Panc1 (cell line): ENCODE measurements at regions not wholly inside any gene's neighbourhood (a gene's known extent, or its start where the extent isn't known, plus 50 kb on each side); places are given as distances from the start of the nearest gene placed in this dataset.
A peak's percentile ranks its signal among the peaks of the same experiment; 100 is the strongest.
"Not testable (repeated sequence)": the region's sequence is repeated elsewhere in the genome, so short reads cannot be mapped to it uniquely, and the experiment has no call there.

Experiments
- ATAC-seq: fragments of 200-7000 bp; cut with Tn5 transposase; 2 replicates; pipeline ENCODE4 v1.9.1; 2020; ENCODE audit warnings: mild to moderate bottlenecking, moderate library complexity
- BruUV-seq: library from RNA; stranded (reverse); fragments of 400-500 nt; replicated peaks from 2 replicates; lab custom pipeline; 2021; lab: Mats Ljungman, UMichigan
- CTCF ChIA-PET: fragments of 300-600 bp; sonication (Branson Sonifier 250); formaldehyde crosslinking; loops from one replicate; lab custom pipeline; 2022; ENCODE audit warnings: antibody characterized with exemption; lab: Charles Lee
- POLR2A ChIA-PET: fragments of 300-600 bp; sonication (Branson Sonifier 250); formaldehyde crosslinking; loops from one replicate; lab custom pipeline; 2022; ENCODE audit warnings: antibody characterized with exemption; lab: Charles Lee
- DNase-seq: peaks from one replicate; pipeline ENCODE4 v3.0.0-alpha.2; 2010; ENCODE audit warnings: low read depth, low spot score
- H3K27ac ChIP-seq: 2 replicates; pipeline ENCODE4 v1.5.1; 2011; ENCODE audit warnings: mild to moderate bottlenecking, low read length, inconsistent platforms
- H3K27me3 ChIP-seq: fragments of 200-500 bp; sonication (Bioruptor generic); 2 replicates; pipeline ENCODE4 v1.6.0; 2014; ENCODE audit warnings: low read length, inconsistent platforms; ENCODE audit not compliant: control insufficient read depth, insufficient read depth
- H3K36me3 ChIP-seq: fragments of 200-500 bp; sonication (Bioruptor generic); 2 replicates; pipeline ENCODE4 v1.5.1; 2014; ENCODE audit warnings: inconsistent platforms, mild to moderate bottlenecking, low read length, moderate library complexity; ENCODE audit not compliant: control insufficient read depth, insufficient read depth
- H3K4me1 ChIP-seq: 2 replicates; pipeline ENCODE4 v1.5.1; 2011; ENCODE audit warnings: inconsistent platforms, mild to moderate bottlenecking, low read length, moderate library complexity; ENCODE audit not compliant: control insufficient read depth, insufficient read depth
- H3K4me3 ChIP-seq, 2 experiments: 2 replicates each; pipeline ENCODE4 v1.5.1; 2011 to 2012; ENCODE audit warnings: low read depth in 2 of 2, low read length in 2 of 2, mild to moderate bottlenecking in 2 of 2, inconsistent platforms in 1 of 2, moderate library complexity in 1 of 2
- H3K9me3 ChIP-seq: fragments of 200-500 bp; sonication (Bioruptor generic); 2 replicates; pipeline ENCODE4 v1.5.1; 2014; ENCODE audit warnings: low read depth, mild to moderate bottlenecking, inconsistent platforms, low read length, moderate library complexity; ENCODE audit not compliant: control insufficient read depth, insufficient read depth
- POLR2AphosphoS5 ChIP-seq: IDR thresholded peaks from 2 replicates; pipeline ENCODE4 v1.6.1; 2012; ENCODE audit warnings: mild to moderate bottlenecking, low read depth, low read length, moderate library complexity
- SIN3A ChIP-seq: IDR thresholded peaks from 2 replicates; pipeline ENCODE4 v1.6.1; 2012; ENCODE audit warnings: low read depth, mild to moderate bottlenecking, low read length, moderate library complexity, borderline replicate concordance; ENCODE audit not compliant: insufficient read depth
- TCF7L2 ChIP-seq: IDR thresholded peaks from 2 replicates; pipeline ENCODE4 v1.6.1; 2011; ENCODE audit warnings: mild to moderate bottlenecking, low read depth, low read length, inconsistent platforms
- in situ Hi-C: cut with HindIII; loops from 2 replicates; pipeline ENCODE4 v1.10.0; 2016; ENCODE audit warnings: low sequenced_read_pairs, low pct_unique_long_range_greater_than_20kb
- intact Hi-C: fragments of 100-400 bp; cut with micrococcal nuclease; formaldehyde crosslinking; loops from one replicate; pipeline ENCODE4 v1.10.0; 2022; ENCODE audit not compliant: unreplicated experiment
- TF ChIP-seq, protein P1 (sequence below): fragments of 450-650 bp; IDR thresholded peaks from 2 replicates; pipeline ENCODE4 v1.5.1; 2017; ENCODE audit warnings: mild to moderate bottlenecking
- TF ChIP-seq, protein P2 (sequence below), 2 experiments: IDR thresholded peaks; 2 replicates each; pipeline ENCODE4 v1.6.1; 2011 to 2012; ENCODE audit warnings: low read depth in 2 of 2, control low read depth in 1 of 2, low read length in 1 of 2, mild to moderate bottlenecking in 1 of 2, moderate library complexity in 1 of 2; ENCODE audit not compliant: insufficient read depth in 1 of 2

DNA sequence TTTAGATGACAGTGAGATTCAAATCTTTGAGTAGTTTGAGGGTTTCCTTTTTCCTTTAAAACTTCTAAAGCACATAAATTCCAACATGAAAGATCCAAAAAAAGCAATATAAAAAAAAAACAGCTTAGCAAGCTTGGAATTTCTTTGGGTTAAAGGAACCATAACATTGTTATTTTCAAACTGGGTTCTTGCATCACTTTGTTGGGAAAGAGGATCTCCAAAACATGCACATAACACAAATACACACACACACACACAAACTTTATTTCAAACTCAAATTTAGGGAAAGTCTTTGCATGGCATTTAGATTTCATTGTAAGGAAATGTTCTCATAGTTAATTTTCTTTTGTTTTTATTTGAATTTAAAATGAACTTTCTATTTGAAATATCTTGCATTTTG is 79.2 kb upstream of the COL8A1 start:
- POLR2A ChIA-PET, result no interaction called here
- Histone ChIP-seq H3K27ac (no peak overlapping the region), H3K4me3 (no peak overlapping the region), H3K9me3 (no peaks in the 10 kb centered on the region), H3K27me3 (no peaks in the 10 kb centered on the region), H3K36me3 (no peaks in the 10 kb centered on the region), H3K4me1 (no peaks in the 10 kb centered on the region)
- CTCF ChIA-PET, result no interaction called here
- BruUV-seq, result no TSS peak
- no peak for TF ChIP-seq POLR2AphosphoS5
- TF ChIP-seq, protein P1, sequence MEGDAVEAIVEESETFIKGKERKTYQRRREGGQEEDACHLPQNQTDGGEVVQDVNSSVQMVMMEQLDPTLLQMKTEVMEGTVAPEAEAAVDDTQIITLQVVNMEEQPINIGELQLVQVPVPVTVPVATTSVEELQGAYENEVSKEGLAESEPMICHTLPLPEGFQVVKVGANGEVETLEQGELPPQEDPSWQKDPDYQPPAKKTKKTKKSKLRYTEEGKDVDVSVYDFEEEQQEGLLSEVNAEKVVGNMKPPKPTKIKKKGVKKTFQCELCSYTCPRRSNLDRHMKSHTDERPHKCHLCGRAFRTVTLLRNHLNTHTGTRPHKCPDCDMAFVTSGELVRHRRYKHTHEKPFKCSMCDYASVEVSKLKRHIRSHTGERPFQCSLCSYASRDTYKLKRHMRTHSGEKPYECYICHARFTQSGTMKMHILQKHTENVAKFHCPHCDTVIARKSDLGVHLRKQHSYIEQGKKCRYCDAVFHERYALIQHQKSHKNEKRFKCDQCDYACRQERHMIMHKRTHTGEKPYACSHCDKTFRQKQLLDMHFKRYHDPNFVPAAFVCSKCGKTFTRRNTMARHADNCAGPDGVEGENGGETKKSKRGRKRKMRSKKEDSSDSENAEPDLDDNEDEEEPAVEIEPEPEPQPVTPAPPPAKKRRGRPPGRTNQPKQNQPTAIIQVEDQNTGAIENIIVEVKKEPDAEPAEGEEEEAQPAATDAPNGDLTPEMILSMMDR, result no peak
- TF ChIP-seq, protein P2, sequence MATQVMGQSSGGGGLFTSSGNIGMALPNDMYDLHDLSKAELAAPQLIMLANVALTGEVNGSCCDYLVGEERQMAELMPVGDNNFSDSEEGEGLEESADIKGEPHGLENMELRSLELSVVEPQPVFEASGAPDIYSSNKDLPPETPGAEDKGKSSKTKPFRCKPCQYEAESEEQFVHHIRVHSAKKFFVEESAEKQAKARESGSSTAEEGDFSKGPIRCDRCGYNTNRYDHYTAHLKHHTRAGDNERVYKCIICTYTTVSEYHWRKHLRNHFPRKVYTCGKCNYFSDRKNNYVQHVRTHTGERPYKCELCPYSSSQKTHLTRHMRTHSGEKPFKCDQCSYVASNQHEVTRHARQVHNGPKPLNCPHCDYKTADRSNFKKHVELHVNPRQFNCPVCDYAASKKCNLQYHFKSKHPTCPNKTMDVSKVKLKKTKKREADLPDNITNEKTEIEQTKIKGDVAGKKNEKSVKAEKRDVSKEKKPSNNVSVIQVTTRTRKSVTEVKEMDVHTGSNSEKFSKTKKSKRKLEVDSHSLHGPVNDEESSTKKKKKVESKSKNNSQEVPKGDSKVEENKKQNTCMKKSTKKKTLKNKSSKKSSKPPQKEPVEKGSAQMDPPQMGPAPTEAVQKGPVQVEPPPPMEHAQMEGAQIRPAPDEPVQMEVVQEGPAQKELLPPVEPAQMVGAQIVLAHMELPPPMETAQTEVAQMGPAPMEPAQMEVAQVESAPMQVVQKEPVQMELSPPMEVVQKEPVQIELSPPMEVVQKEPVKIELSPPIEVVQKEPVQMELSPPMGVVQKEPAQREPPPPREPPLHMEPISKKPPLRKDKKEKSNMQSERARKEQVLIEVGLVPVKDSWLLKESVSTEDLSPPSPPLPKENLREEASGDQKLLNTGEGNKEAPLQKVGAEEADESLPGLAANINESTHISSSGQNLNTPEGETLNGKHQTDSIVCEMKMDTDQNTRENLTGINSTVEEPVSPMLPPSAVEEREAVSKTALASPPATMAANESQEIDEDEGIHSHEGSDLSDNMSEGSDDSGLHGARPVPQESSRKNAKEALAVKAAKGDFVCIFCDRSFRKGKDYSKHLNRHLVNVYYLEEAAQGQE (IDR thresholded peaks at IDR 0.05; ENCODE audit: insufficient read depth in 1 of 2, low read depth in 2 of 2, low read length in 1 of 2), result no peak
- TF ChIP-seq SIN3A, result no peak
- no peak for TF ChIP-seq TCF7L2
- in situ Hi-C loops, result no loop called here
- ATAC-seq (no peak), DNase-seq (no peak)
- intact Hi-C loops, result no loop called here

DNA sequence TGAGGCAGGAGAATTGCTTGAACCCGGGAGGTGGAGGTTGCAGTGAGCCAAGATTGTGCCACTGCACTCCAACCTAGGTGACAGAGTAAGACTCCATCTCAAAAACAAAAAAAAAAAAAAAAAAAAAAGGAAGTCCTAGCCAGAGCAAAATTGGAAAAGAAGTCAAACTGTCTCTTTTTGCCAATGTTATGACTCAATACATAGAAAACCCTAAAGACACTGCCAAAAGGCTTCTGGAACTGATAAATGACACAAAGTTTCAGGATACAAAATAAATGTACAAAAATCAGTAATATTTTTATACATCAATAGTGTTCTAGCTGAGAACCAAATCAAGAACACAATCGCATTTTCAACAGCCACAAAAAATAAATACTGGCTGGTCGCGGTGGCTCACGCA is 82.5 kb upstream of the COL8A1 start:
- H3K36me3 ChIP-seq, ATAC-seq, BruUV-seq, H3K27ac ChIP-seq, POLR2A ChIA-PET, H3K4me3 ChIP-seq, in situ Hi-C loops, H3K4me1 ChIP-seq, H3K9me3 ChIP-seq, H3K27me3 ChIP-seq, DNase-seq, intact Hi-C loops: not testable (repeated sequence)
- CTCF ChIA-PET, result interaction anchor here (0.7 kb wide), 1 partner anchor 266 kb away, joined by 4 read pairs; no protein-coding TSS in a partner anchor

DNA sequence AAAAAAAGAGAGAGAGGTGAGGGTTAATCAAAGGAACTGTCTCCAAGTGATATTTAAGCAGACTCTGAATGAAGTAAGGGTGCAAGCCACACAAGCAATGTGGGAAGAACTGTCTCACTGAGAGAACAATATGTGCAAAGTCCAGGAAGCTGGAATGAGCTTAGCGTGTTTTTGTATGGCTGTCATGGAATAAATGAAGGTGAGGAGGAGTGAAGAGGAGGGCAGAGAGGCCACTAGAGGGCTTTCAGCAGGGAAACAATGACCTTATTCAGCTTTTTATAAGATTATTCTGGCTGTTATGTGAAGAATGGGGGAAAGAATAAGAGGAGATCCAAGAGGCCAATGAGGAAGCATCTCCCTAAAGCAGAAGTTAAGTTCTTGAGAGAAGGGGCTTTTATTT is 86.9 kb upstream of the COL8A1 start:
- H3K27me3 ChIP-seq, result no peaks in the 10 kb centered on the region
- no peak overlapping the region for H3K4me3 ChIP-seq
- BruUV-seq, result no TSS peak
- intact Hi-C loops, result no loop called here
- in situ Hi-C loops, result no loop called here
- TF ChIP-seq, protein P2 (IDR thresholded peaks at IDR 0.05; ENCODE audit: insufficient read depth in 1 of 2, low read depth in 2 of 2, low read length in 1 of 2), result no peak
- TF ChIP-seq, protein P1, result 0 out of 2 replicates have a peak, but pooled peaks have one; percentile 15
- no peak overlapping the region for H3K27ac ChIP-seq
- no peaks in the 10 kb centered on the region for H3K36me3 ChIP-seq
- no peaks in the 10 kb centered on the region for H3K9me3 ChIP-seq
- DNase-seq, result no peak
- ChIA-PET POLR2A (no interaction called here), CTCF (no interaction called here)
- no peak for ATAC-seq
- no peaks in the 10 kb centered on the region for H3K4me1 ChIP-seq
